ENCODE measurements at regions not wholly inside any gene's neighbourhood (a gene's known extent, or its start where the extent isn't known, plus 50 kb on each side); places are given as distances from the start of the nearest gene placed in this dataset.

- TF ChIP-seq, protein P1, sequence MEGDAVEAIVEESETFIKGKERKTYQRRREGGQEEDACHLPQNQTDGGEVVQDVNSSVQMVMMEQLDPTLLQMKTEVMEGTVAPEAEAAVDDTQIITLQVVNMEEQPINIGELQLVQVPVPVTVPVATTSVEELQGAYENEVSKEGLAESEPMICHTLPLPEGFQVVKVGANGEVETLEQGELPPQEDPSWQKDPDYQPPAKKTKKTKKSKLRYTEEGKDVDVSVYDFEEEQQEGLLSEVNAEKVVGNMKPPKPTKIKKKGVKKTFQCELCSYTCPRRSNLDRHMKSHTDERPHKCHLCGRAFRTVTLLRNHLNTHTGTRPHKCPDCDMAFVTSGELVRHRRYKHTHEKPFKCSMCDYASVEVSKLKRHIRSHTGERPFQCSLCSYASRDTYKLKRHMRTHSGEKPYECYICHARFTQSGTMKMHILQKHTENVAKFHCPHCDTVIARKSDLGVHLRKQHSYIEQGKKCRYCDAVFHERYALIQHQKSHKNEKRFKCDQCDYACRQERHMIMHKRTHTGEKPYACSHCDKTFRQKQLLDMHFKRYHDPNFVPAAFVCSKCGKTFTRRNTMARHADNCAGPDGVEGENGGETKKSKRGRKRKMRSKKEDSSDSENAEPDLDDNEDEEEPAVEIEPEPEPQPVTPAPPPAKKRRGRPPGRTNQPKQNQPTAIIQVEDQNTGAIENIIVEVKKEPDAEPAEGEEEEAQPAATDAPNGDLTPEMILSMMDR (IDR thresholded peaks at IDR 0.05) = no peak
- TF ChIP-seq POLR2AphosphoS5 (IDR thresholded peaks at IDR 0.05; ENCODE audit: low read depth, low read length) = no peak
- TF ChIP-seq, protein P2, sequence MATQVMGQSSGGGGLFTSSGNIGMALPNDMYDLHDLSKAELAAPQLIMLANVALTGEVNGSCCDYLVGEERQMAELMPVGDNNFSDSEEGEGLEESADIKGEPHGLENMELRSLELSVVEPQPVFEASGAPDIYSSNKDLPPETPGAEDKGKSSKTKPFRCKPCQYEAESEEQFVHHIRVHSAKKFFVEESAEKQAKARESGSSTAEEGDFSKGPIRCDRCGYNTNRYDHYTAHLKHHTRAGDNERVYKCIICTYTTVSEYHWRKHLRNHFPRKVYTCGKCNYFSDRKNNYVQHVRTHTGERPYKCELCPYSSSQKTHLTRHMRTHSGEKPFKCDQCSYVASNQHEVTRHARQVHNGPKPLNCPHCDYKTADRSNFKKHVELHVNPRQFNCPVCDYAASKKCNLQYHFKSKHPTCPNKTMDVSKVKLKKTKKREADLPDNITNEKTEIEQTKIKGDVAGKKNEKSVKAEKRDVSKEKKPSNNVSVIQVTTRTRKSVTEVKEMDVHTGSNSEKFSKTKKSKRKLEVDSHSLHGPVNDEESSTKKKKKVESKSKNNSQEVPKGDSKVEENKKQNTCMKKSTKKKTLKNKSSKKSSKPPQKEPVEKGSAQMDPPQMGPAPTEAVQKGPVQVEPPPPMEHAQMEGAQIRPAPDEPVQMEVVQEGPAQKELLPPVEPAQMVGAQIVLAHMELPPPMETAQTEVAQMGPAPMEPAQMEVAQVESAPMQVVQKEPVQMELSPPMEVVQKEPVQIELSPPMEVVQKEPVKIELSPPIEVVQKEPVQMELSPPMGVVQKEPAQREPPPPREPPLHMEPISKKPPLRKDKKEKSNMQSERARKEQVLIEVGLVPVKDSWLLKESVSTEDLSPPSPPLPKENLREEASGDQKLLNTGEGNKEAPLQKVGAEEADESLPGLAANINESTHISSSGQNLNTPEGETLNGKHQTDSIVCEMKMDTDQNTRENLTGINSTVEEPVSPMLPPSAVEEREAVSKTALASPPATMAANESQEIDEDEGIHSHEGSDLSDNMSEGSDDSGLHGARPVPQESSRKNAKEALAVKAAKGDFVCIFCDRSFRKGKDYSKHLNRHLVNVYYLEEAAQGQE (IDR thresholded peaks at IDR 0.05; ENCODE audit: insufficient read depth in 1 of 2, low read depth in 2 of 2, low read length in 1 of 2) = no peak
Observed at GRCh38 chr22:48944433-48944750, 883.3 kb downstream of the BRD1 start.

Measured in Panc1 (cell line).